Glutamatergic neuron (in vitro differentiated cells): ENCODE measurements at regions not wholly inside any gene's neighbourhood (a gene's known extent, or its start where the extent isn't known, plus 50 kb on each side); places are given as distances from the start of the nearest gene placed in this dataset.

Experiments used
- DNase-seq: peaks from one replicate; pipeline ENCODE4 v3.0.0; 2022
- H3K27ac Mint-ChIP-seq: one replicate; pipeline ENCODE4 v1.8.0; 2020; ENCODE audit warnings: mild to moderate bottlenecking, mixed read lengths, inconsistent platforms; ENCODE audit not compliant: unreplicated experiment
- H3K27me3 Mint-ChIP-seq: one replicate; pipeline ENCODE4 v1.8.0; 2020; ENCODE audit warnings: mild to moderate bottlenecking, moderate library complexity, mixed read lengths, inconsistent platforms; ENCODE audit not compliant: unreplicated experiment
- H3K36me3 Mint-ChIP-seq: one replicate; pipeline ENCODE4 v1.8.0; 2020; ENCODE audit warnings: mild to moderate bottlenecking, mixed read lengths, inconsistent platforms; ENCODE audit not compliant: unreplicated experiment
- H3K4me1 Mint-ChIP-seq: one replicate; pipeline ENCODE4 v1.8.0; 2020; ENCODE audit warnings: mild to moderate bottlenecking, low read depth, mixed read lengths, inconsistent platforms; ENCODE audit not compliant: unreplicated experiment
- H3K4me3 Mint-ChIP-seq: one replicate; pipeline ENCODE4 v1.8.0; 2020; ENCODE audit warnings: mild to moderate bottlenecking, mixed read lengths, inconsistent platforms; ENCODE audit not compliant: unreplicated experiment
- H3K9me3 Mint-ChIP-seq: one replicate; pipeline ENCODE4 v1.8.0; 2020; ENCODE audit warnings: mild to moderate bottlenecking, moderate library complexity, mixed read lengths, inconsistent platforms; ENCODE audit not compliant: unreplicated experiment
- TF ChIP-seq, protein P1 (sequence below): fragments of 200-600 bp; sonication (generic); IDR thresholded peaks from one replicate; pipeline ENCODE4 v1.5.0; 2021; ENCODE audit not compliant: partially characterized antibody, unreplicated experiment

DNA sequence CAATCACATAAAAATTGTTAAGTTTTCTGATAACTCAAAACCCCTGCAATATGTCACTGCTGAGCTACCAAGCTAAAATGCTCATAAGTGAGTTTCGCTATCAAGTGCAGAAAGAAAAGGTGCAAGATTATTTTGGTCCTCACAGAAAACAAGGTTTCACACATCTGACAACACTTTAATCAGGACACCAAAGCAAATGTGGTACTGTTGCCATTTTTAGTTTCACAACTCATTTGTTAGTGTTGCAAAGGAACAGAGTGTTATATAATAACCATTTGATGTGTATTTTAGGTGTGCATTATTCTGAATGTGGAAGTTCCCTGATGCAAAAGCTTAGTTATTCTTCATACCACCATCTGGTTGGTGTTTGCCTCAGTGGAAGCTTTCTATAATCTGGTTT, 956.2 kb downstream of the DSC3 start:
- peaks cover 1% of the 10 kb centered on the region for H3K9me3 Mint-ChIP-seq
- no peak for DNase-seq
- H3K4me3 Mint-ChIP-seq, result no peak overlapping the region
- H3K27me3 Mint-ChIP-seq, result peaks cover 1% of the 10 kb centered on the region
- no peaks in the 10 kb centered on the region for H3K4me1 Mint-ChIP-seq
- H3K36me3 Mint-ChIP-seq, result no peaks in the 10 kb centered on the region
- TF ChIP-seq, protein P1, sequence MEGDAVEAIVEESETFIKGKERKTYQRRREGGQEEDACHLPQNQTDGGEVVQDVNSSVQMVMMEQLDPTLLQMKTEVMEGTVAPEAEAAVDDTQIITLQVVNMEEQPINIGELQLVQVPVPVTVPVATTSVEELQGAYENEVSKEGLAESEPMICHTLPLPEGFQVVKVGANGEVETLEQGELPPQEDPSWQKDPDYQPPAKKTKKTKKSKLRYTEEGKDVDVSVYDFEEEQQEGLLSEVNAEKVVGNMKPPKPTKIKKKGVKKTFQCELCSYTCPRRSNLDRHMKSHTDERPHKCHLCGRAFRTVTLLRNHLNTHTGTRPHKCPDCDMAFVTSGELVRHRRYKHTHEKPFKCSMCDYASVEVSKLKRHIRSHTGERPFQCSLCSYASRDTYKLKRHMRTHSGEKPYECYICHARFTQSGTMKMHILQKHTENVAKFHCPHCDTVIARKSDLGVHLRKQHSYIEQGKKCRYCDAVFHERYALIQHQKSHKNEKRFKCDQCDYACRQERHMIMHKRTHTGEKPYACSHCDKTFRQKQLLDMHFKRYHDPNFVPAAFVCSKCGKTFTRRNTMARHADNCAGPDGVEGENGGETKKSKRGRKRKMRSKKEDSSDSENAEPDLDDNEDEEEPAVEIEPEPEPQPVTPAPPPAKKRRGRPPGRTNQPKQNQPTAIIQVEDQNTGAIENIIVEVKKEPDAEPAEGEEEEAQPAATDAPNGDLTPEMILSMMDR, result no peak
- H3K27ac Mint-ChIP-seq, result no peak overlapping the region

DNA sequence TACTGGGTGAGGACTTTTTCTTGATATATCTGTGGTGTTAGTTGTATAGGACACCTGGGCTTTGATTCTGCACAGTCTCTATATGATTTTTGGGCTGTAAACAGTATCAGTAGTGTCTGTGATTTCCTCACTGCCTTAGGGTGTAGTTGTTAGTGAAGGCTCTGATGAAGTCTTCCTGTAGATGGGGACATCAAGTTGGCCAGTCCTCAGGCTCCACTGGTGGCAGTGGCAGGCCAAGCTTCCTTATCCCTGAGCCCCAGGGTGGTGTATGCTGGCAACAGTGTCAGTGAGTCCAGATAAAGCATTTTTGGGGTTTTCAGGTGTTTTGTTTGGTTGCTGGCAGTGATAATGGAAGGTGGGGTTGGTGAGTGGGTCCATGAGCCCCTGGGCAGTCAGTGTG, 961.4 kb downstream of the DSC3 start:
- H3K27ac Mint-ChIP-seq, result no peak overlapping the region
- H3K27me3 Mint-ChIP-seq, result no peaks in the 10 kb centered on the region
- TF ChIP-seq, protein P1, result no peak
- DNase-seq, result no peak
- H3K36me3 Mint-ChIP-seq, result no peaks in the 10 kb centered on the region
- H3K4me1 Mint-ChIP-seq, result no peaks in the 10 kb centered on the region
- H3K4me3 Mint-ChIP-seq, result no peak overlapping the region
- peaks cover 2% of the 10 kb centered on the region for H3K9me3 Mint-ChIP-seq

DNA sequence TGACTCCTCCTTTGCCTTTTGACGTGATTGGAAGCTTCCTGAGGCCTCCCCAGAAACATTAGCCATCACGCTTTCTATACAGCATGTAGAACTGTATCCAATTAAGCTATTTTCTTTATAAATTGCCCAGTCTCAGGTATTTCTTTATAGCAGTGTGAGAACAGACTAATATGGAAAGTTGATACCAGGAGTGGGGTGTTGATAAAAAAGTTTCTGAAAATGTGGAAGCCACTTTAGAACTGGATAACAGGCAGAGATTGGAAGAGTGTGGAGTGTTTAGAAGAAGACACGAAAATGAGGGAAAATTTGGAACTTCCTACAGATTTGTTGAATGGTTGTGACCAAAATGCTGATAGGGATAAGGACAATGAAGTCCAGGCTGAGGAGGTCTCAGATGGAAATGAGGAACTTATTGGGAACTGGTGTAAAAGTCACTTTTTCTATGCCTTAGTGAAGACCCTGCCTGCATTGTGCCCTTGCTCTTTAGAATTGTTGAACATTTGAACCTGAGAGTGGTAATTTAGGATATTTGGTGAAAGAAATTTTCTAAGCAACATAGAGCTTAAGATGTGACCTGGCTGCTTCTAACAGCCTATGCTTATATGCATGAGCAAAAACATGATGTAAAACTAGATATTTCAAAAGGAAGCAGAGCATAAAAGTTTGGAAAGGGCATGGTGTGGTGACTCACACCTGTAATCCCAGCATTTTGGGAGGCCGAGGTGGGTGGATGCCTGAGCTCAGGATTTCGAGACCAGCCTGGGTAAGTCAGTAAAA, 969.7 kb downstream of the DSC3 start:
- Mint-ChIP-seq H3K9me3 (peaks cover 2% of the 10 kb centered on the region), H3K4me1 (no peaks in the 10 kb centered on the region), H3K27ac (no peak overlapping the region), H3K4me3 (no peak overlapping the region), H3K36me3 (peaks cover 8% of the 10 kb centered on the region), H3K27me3 (no peaks in the 10 kb centered on the region)
- DNase-seq, result no peak
- TF ChIP-seq, protein P1, result no peak

DNA sequence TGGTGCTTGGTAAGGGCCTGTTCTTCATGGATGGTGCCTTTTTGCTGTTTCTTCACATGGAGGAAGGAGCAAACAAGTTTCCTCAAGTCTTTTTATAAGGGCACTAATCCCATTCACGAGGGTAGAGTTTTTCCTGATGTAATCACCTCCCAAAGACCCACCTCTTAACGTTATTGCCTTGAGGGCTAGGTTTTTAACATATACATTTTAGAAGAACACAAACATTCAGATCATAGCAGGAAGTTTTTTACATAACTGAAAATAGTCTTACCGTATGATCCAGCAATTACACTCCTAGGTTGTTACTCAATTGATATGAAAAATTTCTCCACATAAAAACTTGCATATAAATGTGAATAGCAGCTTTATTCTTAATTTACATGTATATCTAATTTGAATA, 976.3 kb downstream of the DSC3 start:
- H3K36me3 Mint-ChIP-seq, result peaks cover 5% of the 10 kb centered on the region
- no peaks in the 10 kb centered on the region for H3K9me3 Mint-ChIP-seq
- no peak overlapping the region for H3K4me3 Mint-ChIP-seq
- H3K4me1 Mint-ChIP-seq, result no peaks in the 10 kb centered on the region
- TF ChIP-seq, protein P1, result no peak
- H3K27me3 Mint-ChIP-seq, result peaks cover 1% of the 10 kb centered on the region
- no peak overlapping the region for H3K27ac Mint-ChIP-seq
- DNase-seq, result no peak

DNA sequence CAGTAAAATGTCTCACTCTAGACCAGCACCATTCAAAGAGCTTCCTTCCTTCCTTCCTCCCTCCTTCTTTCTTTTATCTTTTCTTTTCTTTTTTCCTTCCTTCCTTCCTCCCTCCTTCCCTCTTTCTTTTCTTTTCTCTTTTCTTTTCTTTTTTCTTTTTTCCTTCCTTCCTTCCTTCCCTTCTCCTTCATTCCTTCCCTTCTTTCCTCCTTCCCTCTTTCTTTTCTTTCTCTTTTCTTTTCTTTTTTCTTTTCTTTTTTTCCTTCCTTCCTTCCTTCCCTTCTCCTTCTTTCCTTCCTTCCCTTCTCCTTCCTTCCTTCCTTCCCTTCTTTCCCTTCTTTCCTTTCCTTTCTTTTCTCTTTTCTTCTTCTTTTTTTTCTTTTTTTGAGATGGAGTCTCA, 985.1 kb downstream of the DSC3 start:
- no peak overlapping the region for H3K4me3 Mint-ChIP-seq
- TF ChIP-seq, protein P1, result no peak
- H3K36me3 Mint-ChIP-seq, result no peaks in the 10 kb centered on the region
- H3K9me3 Mint-ChIP-seq, result peaks cover 2% of the 10 kb centered on the region
- DNase-seq, result no peak
- no peak overlapping the region for H3K27ac Mint-ChIP-seq
- H3K27me3 Mint-ChIP-seq, result no peaks in the 10 kb centered on the region
- peaks cover 10% of the 10 kb centered on the region for H3K4me1 Mint-ChIP-seq
